Rectal smooth muscle tissue (tissue), 1 donor: ENCODE measurements at regions not wholly inside any gene's neighbourhood (a gene's known extent, or its start where the extent isn't known, plus 50 kb on each side); places are given as distances from the start of the nearest gene placed in this dataset.

Source experiments
- H3K27ac ChIP-seq: one replicate; pipeline ENCODE4 v1.7.0; 2013; ENCODE audit warnings: low read depth, low read length, inconsistent platforms
- H3K27me3 ChIP-seq: one replicate; pipeline ENCODE4 v1.7.0; 2013; ENCODE audit warnings: low read length; ENCODE audit not compliant: control insufficient read depth, insufficient read depth
- H3K36me3 ChIP-seq: one replicate; pipeline ENCODE4 v1.7.0; 2013; ENCODE audit warnings: low read length; ENCODE audit not compliant: control insufficient read depth, insufficient read depth
- H3K4me1 ChIP-seq: one replicate; pipeline ENCODE4 v1.7.0; 2013; ENCODE audit warnings: low read length; ENCODE audit not compliant: control insufficient read depth, insufficient read depth
- H3K4me3 ChIP-seq: one replicate; pipeline ENCODE4 v1.7.0; 2013; ENCODE audit warnings: low read length
- H3K9ac ChIP-seq: one replicate; pipeline ENCODE4 v1.7.0; 2013; ENCODE audit warnings: low read length

DNA sequence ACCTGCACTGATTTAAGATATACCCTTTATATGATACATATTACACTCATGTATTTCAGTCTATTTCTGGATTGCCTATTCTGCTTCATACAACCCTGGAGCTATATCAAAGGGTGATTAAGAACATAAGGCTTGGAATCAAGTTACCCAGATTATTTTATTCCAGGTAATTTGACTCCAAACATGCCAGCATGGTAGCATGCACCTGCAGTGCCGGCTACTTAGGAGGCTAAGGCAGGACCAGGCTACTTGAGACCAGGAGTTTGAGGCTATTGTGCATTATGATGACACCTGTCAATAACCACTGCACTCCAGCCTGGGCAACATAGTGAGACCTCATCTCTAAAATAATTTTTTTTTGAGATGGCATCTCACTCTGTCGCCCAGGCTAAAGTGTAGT is 50.4 kb upstream of the NEO1 start:
- H3K4me1 ChIP-seq = no peaks in the 10 kb centered on the region
- H3K27ac ChIP-seq = no peak overlapping the region
- no peak overlapping the region for H3K4me3 ChIP-seq
- H3K9ac ChIP-seq = no peak overlapping the region
- H3K36me3 ChIP-seq = no peaks in the 10 kb centered on the region
- H3K27me3 ChIP-seq = no peaks in the 10 kb centered on the region

DNA sequence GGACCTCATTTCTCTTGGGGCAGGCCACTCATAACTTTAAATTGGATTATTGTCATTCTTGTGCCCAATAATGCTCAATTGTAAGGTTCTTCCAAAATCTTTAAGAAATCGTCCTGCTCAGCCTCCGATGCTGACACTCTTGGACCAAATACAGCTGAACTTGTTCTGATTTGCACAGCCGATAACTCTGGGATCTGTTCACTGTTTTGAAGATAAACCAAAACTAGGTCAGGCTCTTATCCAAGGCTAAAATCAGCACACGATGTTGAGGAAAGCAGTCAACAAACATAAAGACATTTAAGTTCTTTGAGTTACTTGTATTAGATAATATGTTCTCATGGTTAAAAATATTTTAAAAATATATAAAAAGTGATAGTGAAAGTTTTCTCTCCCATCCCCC is 52.0 kb upstream of the NEO1 start:
- no peak overlapping the region for H3K9ac ChIP-seq
- H3K36me3 ChIP-seq = no peaks in the 10 kb centered on the region
- H3K27ac ChIP-seq = no peak overlapping the region
- no peak overlapping the region for H3K4me3 ChIP-seq
- no peaks in the 10 kb centered on the region for H3K27me3 ChIP-seq
- H3K4me1 ChIP-seq = no peaks in the 10 kb centered on the region

DNA sequence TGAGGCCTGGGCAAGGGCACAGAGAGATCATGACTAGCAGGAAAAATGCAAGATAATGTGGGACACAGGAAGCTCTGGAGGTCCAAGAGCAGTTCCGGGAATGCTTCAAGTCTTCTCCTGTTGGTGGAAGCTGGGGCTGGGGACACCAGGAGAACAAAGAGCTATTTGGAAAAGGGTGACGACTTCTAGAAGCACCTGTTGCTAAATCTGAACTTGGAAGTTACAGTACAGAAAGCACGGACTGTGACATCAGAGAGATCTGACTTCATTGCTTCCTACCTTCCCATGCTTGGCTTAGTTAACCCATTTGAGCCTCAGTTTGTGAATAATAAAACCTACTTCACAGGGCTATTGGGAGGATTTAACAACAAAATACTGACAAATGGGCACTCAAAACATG is 52.7 kb upstream of the NEO1 start:
- Histone ChIP-seq H3K27ac (no peak overlapping the region), H3K9ac (no peak overlapping the region), H3K27me3 (no peaks in the 10 kb centered on the region), H3K4me1 (no peaks in the 10 kb centered on the region), H3K4me3 (no peak overlapping the region), H3K36me3 (no peaks in the 10 kb centered on the region)

DNA sequence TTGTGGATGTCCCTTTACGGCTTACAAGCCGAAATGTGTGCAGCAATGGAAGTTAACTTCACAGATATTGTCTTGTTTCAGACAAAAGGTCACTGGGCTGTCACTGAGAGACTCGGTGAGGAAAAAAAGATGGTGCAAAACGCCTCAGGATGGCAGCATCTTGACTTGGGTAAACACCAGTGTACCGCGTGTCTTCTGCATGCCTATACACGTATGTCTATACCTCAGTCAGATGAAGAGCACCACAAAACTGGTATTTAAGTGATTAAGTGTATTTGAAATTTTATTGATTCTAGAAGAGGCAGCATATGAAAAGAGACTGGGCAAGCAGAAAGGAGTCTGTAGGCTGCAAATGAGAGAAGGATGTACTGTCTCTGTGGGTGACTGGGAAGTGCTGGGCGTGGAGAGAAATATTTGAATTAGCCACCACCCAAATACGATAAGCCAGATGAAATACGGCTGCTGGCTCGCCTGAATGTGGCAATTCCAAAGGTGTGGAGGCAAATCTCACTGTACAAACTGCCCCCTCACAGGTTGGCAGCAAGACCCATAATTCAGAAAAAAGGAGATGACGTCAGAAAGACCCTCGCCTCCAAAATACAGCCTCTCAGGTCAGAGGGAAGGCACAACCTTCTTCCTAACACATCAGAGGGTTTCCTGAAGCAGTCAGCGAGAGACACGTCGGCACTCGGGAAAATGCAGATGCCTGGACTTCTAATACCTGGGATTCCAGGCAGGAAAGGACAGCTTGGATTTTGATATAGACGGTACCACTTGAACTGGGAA is 53.4 kb upstream of the NEO1 start:
- H3K9ac ChIP-seq = no peak overlapping the region
- H3K36me3 ChIP-seq = no peaks in the 10 kb centered on the region
- H3K4me1 ChIP-seq = no peaks in the 10 kb centered on the region
- H3K4me3 ChIP-seq = no peak overlapping the region
- no peak overlapping the region for H3K27ac ChIP-seq
- no peaks in the 10 kb centered on the region for H3K27me3 ChIP-seq

DNA sequence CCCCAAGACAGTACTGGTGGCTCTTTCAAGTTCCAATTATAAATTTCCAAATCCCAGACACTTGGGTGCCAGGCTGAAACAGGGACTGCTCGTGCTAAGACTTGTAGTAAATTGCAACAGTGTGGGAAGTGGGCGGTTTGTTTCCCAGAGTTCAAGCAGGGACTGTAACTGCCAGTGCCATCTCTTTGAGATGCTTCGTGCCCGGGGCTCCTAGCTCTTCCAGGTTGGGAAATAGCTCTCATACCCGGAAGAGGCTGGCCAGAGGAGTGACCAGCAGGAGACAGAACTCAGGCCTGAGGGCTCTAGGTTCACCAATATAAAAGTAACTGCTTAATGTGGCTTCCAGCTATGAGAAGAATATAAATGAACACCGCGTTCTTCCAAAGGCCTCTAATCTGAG is 54.0 kb upstream of the NEO1 start:
- Histone ChIP-seq H3K9ac (no peak overlapping the region), H3K27ac (no peak overlapping the region), H3K4me3 (no peak overlapping the region), H3K4me1 (no peaks in the 10 kb centered on the region), H3K36me3 (no peaks in the 10 kb centered on the region), H3K27me3 (no peaks in the 10 kb centered on the region)

DNA sequence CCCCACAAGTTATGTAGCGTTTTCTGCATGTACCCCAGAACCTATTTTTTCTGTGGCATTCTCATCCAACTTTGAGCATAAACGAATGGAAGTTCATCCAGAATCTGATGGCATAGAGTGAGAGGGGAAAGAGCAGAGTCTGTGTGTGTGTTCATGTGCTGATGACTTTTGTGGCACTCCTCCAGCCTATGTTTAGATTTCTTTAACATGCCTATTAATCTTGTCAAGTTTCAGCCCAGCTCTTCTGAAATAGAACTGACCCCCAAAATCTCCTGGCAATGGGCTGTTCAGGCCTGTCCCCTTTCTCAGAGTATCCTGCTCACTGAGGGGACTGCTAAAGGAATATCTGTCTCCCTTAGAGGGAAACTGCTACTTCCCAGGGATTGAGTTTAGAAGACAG is 56.4 kb upstream of the NEO1 start:
- Histone ChIP-seq H3K4me3 (no peak overlapping the region), H3K27ac (no peak overlapping the region)

DNA sequence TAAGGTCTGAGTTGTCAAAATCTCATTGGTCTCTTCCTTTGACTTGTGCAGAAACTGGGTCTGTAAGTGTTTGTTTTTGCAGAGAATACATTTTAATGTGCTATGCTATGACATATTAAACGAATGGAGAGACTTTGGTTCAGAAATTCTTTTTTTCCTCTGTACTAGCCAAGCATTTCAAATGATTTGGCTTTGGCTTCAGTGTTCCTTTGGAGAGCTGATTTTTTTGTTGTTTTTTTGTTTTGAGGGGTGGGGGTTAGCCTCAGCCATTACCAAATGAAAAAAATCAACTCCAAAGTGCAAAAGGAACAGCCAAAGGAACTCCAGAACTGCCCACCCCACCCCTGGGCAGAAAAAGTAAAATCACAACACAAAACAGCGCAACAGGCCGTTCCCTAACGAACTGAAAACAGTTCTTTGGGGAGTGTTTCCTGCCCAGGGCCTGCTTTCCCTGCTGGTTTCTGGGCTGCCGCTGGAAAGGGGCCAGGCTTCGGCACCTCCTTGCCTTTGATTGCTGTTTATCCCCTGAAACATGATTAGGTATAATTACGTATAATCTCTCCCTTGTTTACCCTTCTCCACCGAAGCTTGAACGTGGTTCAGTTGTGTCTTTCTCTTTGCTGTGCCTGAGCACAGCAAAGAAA is 57.6 kb upstream of the NEO1 start:
- no peaks in the 10 kb centered on the region for H3K4me1 ChIP-seq
- H3K36me3 ChIP-seq = no peaks in the 10 kb centered on the region
- no peaks in the 10 kb centered on the region for H3K27me3 ChIP-seq
- no peak overlapping the region for H3K9ac ChIP-seq
- H3K4me3 ChIP-seq = no peak overlapping the region
- H3K27ac ChIP-seq = no peak overlapping the region

More for the DNA sequence above, 56.4 kb upstream of the NEO1 start:
- no peaks in the 10 kb centered on the region for H3K27me3 ChIP-seq
- H3K36me3 ChIP-seq = no peaks in the 10 kb centered on the region
- H3K4me1 ChIP-seq = no peaks in the 10 kb centered on the region
- H3K9ac ChIP-seq = no peak overlapping the region

DNA sequence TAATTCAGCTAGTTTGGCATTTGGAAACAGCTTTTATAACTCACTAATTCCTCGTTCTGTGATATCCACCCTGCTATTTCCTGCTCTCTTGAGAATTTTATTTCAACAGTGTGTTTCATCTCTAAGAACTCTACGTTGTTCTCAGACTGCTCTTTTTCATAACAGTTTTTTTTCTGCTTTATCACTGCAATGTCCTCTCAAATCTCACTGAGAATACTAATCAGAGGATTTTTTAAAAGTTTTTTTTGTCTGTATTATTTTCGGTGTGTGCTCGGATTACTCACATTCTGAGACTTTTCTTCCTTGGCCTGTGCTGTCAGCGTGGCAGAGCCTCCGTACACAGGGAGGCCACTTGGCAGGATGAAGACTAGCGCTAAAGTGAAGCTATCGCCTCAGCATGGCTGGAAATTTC is 59.4 kb upstream of the NEO1 start:
- H3K9ac ChIP-seq = no peak overlapping the region
- peak overlapping the region; percentile 16 for H3K27ac ChIP-seq
- H3K27me3 ChIP-seq = no peaks in the 10 kb centered on the region
- no peaks in the 10 kb centered on the region for H3K4me1 ChIP-seq
- no peak overlapping the region for H3K4me3 ChIP-seq
- no peaks in the 10 kb centered on the region for H3K36me3 ChIP-seq

DNA sequence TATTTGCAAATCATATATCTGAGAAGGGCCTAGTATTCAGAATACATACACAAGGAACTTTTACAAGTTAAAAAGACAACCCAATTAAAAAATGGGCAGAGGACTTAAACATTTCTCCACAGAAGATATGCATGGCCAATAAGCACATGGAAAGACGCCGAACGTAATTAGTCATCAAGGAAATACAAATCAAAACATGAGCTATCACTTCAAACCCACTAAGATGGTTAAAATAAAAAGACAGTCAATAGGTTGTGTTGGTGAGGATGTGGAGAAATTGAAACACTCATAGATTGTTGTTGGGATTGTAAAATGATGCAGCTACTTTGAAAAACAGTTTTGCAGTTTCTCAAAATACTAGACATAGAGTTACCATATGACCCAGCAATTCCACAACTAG is 61.2 kb upstream of the NEO1 start:
- H3K4me3 ChIP-seq = no peak overlapping the region
- H3K36me3 ChIP-seq = no peaks in the 10 kb centered on the region
- no peak overlapping the region for H3K27ac ChIP-seq
- H3K9ac ChIP-seq = no peak overlapping the region
- no peaks in the 10 kb centered on the region for H3K4me1 ChIP-seq
- no peaks in the 10 kb centered on the region for H3K27me3 ChIP-seq

DNA sequence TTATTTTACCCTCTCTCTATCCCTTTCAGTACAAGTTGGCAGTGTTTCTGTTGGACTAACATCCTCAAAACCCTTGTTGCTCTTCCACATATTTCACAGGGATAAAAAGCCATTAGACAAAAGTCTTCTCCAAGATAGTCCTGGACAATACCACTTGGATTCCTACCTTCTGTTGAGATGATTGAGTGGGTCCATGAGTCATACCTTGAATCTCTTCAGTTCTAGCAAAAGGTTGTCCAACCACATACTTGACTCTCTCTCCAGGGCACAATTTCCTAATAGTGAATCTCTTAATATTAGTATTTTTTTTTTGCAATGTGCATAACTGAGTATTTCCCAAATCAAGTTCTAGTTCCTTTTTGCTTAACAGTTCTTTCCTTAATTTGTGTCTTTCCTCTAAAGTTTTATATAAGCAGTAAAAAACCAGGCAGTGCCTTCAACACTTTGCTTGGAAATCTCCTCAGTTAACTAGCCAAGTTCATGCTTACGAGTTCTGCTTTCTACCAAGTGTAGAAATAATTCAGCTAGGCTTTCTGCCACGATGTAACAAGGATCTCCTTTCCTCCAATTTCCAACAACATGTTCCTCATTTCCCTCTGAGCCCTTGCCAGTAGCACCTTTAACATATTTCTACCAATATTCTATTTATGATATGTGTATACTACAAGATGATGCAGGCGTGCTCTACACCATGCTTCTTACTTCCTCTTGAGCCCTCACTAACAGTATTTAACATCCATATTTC is 68.3 kb upstream of the NEO1 start:
- H3K27me3 ChIP-seq = no peaks in the 10 kb centered on the region
- no peak overlapping the region for H3K27ac ChIP-seq
- no peak overlapping the region for H3K9ac ChIP-seq
- peaks cover 10% of the 10 kb centered on the region for H3K4me1 ChIP-seq
- no peak overlapping the region for H3K4me3 ChIP-seq
- no peaks in the 10 kb centered on the region for H3K36me3 ChIP-seq

DNA sequence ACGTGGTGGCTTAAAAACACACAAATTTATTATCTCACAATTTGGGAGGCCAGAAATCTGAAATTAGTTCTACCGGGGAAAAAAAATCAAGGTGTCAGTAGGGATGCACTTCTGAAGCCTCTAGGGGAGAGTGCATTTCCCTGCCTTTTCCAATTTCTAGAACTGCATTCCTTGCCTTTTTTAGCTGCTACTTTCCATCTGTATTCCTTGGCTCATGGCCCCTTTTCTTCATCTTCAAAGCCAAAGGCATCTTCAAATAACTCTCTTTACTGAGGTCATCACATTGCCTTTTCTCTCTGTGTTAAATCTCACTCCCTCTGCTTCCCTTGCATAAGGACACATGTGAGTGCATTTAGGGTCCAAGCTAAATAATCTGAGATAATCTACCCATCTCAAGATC is 69.5 kb upstream of the NEO1 start:
- H3K4me3 ChIP-seq = no peak overlapping the region
- H3K36me3 ChIP-seq = no peaks in the 10 kb centered on the region
- no peak overlapping the region for H3K9ac ChIP-seq
- H3K27ac ChIP-seq = peak overlapping the region; percentile 70
- H3K27me3 ChIP-seq = no peaks in the 10 kb centered on the region
- peaks cover 10% of the 10 kb centered on the region for H3K4me1 ChIP-seq

DNA sequence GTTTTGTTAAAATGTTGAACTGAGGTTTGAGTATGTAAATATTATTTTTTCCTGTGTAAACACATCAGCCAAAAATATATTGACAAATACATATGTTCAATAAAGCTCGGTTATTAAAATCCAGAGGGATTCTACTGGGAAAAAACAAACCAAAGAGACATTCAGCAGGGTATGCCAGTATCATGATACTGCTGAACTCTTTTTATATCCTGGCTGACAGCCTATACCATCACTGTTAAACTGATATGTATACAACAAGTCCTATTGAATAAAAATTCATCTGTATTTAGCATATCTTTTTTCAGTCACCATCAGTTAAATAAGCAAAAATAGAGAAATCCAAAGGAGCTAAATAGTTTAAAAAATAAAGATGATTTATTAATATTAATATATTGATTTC is 71.6 kb upstream of the NEO1 start:
- no peaks in the 10 kb centered on the region for H3K27me3 ChIP-seq
- no peak overlapping the region for H3K27ac ChIP-seq
- no peak overlapping the region for H3K4me3 ChIP-seq
- peaks cover 10% of the 10 kb centered on the region for H3K4me1 ChIP-seq
- H3K9ac ChIP-seq = no peak overlapping the region
- no peaks in the 10 kb centered on the region for H3K36me3 ChIP-seq
